Urothelium cell line (cell line): ENCODE measurements at regions not wholly inside any gene's neighbourhood (a gene's known extent, or its start where the extent isn't known, plus 50 kb on each side); places are given as distances from the start of the nearest gene placed in this dataset.

ENCODE experiments used
- DNase-seq: peaks from one replicate; pipeline ENCODE4 v3.0.0; 2011; ENCODE audit warnings: low spot score, mixed read lengths
- FAIRE-seq: peaks from 2 replicates; lab custom pipeline; 2011; peaks lifted over from hg19 to GRCh38; lab: Jason Lieb, UNC

DNA sequence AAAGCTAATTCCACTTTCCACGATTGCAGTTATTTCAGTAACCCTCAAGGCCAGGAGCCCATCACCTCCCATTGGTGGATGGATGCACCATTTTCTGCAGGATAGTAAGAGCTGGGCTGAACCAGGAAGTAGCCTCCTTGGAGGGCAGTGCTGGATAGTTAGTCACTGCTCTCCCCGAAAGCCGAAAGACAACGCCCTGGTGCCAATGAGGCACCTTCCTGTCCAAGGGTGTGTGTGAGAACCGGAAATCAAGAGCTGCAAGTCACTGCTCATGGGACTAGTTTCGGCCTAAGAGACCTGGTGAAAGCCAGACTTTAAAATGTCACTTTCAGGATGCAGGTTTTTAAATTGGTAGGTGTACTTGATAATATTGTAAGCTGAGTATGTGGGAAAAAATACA lies 203.8 kb upstream of the HS3ST1 start:
- FAIRE-seq = no peak
- DNase-seq = no peak

DNA sequence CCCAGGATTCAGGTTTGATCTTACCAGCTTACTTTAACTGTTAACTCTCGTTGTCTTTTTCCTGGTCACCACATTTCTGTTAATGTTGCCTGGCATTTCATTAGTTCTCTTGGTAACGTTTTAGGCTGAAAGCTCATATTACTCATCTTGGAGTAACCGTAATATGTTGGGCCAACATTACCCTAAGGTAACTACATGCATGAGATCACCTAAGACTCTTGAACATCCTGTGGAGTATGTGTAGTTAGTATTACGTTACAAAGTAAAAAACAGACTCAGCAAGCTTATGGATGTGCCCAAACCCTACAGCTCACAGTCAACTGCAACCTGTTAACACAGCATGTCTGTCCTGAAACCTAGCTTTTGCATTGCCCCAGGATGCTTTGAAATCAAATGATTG lies 203.3 kb upstream of the HS3ST1 start:
- DNase-seq = no peak
- FAIRE-seq = no peak

DNA sequence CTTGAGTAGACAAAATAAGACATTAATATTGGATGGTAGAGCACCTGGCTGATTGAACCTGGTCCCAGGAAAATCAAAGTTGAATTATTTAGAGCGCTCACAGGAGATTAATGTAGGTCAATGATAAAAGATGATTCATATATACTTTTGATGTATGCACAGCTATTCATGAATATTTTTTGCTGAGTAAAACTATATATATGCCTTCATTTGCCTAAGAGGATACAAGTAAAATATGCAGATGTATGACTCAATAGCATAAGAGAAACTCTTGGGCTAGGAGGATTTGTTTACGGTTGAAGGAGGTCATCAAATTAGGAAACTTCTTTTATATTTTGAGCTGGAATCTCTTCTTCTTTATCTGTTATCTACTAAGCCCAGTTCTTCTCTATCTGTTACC lies 202.7 kb upstream of the HS3ST1 start:
- no peak for FAIRE-seq
- DNase-seq = no peak

DNA sequence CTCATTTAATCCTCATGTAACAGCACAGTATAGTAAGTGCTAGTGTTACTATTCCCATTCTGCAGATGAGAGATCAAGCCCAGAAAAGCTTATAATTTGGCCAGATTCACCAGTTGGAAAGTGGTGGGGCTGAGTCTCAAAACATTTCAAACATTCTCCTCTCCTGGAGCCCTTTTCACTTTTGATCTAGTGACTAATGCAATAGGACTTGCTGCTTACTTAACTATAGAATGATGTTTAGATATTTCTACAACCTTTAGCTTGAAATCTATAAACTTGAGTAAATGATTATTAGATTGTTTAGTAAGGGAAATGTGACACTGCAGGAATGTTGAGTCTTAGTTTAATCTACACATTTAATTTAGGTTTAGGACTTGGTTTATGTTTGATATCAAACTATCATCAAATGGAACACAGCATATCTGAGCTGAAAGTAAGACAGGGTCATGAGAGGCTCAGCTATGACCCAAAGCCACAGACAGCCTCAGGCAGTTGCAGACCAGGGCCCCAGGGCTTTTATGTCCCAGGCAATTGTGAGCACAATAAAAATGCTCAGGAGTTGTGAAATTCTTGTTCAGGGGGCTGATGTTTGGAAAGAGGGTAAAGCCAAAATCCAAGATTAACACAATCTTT lies 199.5 kb upstream of the HS3ST1 start:
- FAIRE-seq = no peak
- DNase-seq = no peak

DNA sequence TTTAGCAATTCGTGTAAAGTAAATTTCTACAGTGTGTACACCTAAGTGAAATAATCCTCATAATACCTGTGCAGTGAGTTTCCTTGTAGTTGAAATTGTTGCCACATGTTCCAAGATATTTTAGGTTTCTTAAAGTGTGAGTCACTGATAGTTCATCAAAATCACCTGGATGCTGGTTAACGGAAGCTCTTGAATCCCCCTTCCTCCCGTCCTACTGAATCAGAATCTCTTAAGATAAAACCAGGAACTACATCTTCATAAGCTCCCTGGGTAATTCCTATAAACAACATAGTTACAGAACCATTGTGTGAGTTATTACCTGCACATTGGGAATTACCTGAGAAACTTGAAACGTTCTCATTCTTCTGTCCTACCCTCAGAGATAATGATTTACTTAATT lies 197.4 kb upstream of the HS3ST1 start:
- DNase-seq (no peak), FAIRE-seq (no peak)

DNA sequence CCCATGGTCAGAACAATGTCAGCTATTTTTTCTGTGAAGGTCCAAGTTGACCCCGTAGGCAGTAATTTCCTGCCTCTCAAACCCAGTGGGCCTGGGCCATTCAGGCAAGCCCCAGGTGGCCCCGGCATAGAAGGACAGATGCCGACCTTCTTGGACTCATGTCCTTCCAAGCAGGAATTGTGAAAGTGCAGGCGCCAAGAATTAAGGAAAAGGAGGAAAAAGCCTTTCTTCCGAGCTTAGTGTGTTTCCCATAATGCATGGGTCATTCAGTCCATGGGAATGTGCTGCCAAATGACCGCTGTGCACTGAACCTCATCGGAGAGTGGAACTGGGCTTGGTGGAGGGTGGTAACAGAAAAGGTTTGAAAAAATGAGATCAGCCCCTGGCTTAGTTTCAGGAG lies 196.5 kb upstream of the HS3ST1 start:
- FAIRE-seq = no peak
- no peak for DNase-seq

DNA sequence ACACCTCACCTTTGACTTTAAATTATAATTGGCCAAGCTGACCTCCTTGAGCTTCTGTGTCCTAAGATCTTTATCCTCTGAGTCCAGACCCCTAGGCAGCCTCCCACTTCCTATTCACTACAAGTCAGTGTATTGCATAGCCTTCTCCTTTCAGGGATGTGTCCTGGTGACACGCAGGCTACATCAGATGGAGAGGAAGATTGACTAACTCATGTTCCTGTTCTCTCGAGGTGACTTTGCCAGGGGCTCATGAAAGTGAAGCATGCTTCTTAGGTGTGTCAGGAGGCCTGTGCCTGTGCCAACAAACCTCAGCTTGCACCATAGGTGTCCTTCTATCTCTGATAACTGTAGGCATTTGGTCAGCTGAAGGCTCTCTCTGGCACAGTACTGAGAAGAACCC lies 195.7 kb upstream of the HS3ST1 start:
- DNase-seq (no peak), FAIRE-seq (no peak)

DNA sequence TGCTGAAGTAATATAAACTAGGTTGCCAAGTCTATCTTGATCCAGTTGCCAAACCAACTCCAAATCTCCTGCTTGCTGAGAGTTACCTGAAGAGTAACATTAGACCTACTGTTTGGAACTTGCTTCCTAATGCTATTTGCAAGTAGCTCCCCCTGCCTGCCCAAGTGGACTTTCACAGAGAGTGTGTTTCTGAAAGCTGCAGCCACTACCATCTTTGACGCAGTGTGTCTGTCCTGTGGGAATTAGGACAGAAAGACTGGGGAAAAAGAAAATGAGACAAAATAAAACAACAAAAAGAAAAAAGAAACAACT lies 195.0 kb upstream of the HS3ST1 start:
- DNase-seq = no peak
- no peak for FAIRE-seq

DNA sequence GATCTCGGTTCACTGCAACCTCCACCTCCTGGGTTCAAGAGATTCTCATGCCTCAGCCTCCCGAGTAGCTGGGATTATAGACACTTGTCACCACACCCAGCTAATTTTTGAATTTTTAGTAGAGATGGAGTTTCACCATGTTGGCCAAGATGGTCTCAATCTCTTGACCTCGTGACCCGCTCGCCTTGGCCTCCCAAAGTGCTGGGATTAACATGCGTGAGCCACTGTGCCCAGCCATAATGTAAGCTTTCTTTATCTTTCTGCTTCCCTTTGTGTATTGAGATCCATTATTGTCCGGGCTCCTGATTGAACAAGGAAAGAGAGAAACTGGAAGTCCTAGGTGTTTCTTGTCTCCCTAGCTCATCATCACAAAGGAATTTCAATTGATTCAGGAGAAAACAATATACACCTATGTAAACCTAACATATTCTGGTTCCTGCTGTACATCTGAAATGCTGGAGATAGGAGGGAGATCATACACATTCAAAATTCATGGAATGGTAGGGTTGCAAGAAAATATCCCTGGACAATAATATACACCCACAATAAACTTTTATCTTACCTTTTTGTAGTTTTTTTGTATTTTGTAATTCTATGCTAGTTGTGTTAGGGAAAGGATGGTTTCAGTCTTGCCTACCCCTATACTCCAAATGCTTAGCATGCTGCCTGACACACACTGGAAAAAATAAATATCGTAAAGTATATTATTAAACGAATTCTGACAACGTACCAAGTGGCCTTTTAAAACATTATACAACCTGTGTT lies 194.4 kb upstream of the HS3ST1 start:
- no peak for DNase-seq
- FAIRE-seq = no peak

DNA sequence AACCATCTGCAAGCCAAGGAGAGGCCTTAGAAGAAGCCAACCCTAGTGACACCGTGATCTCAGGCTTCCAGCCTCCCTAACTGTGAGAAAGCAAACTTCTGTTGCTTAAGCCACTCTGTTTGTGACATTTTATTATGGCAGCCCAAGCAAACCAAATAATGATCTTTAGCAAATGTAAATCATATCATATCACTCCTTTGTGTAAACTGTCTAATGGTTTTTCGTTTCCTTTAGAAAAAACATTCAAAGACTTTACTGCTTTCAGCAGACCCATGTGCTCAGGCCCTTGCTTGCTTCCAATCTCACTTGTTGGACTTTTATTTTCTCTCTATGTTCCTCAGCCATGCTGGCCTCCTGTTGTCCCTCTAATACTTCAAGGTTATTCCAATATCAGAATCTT lies 192.2 kb upstream of the HS3ST1 start:
- no peak for FAIRE-seq
- no peak for DNase-seq

DNA sequence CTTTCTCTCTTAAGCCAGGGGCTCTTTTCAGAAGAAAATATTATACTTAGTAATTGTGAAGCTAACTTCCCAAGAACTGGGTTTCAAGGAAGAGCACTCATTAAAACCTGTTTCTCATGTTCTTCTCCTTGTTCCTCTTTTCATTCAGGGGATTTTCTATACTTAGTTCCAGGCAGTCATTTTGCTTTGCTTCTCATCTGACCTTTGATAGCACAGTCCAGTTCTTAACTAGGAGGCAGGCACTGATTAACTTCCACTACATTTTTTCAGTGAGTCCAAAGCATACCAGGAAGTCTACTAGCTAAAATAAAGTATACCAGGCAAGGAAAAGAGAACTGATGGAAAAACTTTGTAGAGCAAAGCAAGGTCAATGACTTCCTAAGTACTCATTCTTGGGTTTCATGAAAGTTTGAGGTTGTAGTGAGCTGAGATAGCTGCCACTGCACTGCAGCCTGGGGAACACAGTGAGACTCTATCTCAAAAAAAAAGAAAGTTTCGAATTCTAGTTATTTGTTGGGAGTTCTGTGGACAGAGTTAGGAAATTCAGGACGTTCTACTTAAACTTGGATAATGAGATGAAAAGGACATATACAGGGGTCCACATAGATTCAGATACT lies 190.1 kb upstream of the HS3ST1 start:
- FAIRE-seq (no peak), DNase-seq (no peak)

DNA sequence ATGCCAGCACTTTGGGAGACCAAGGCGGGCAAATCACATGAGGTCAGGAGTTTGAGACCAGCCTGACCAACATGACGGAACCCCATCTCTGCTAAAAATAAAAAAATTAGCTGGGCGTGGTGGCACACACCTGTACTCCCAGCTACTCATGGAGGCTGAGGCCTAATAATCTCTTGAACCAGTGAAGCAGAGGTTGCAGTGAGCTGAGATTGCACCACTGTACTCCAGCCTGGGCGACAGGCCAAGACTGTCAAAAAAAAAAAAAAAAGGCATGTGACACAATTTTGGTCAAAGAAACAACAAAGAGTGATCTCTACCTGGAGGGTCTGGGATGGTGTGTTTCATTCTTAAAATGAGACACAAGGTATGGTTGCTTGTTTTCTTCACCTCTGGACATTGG lies 188.2 kb upstream of the HS3ST1 start:
- DNase-seq = no peak
- FAIRE-seq = no peak

DNA sequence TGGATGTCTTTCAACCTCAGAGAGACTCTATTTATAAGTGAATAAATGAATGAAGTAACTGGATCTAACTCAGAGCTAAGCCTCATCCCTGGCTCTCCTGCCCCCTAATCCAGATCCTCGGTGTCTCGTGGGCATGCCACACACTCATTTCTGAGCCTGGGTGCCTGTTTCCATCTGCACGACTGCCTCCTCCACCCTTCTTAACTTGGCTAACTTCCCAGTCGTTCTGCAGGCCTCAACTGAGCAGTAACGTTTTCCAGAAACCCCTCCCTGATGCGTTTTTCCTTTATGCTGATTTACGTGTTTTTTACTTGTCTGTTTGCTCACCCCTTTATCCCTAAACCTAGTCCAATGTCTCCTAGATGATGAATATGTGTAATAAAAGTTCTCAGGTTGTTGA lies 186.9 kb upstream of the HS3ST1 start:
- no peak for FAIRE-seq
- no peak for DNase-seq

DNA sequence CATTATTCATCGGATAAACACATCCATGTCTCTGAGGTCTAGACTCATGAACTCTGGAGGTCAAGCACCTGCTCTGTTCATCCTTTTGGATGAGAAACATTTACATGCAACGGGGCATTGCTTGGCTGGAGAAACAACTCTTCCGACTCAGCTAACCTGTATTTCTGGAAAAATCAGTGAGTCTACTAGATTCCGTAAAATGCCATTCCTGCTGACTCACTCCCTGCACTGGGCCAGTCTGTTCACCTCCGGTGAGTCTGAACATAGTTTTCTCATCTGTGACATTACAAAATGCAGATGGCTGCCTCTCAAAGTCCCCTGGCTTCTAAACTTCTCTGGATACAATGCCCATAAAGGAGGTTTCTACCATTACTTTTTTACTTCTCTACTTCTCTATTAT lies 185.7 kb upstream of the HS3ST1 start:
- FAIRE-seq = no peak
- peak; percentile 46 for DNase-seq

DNA sequence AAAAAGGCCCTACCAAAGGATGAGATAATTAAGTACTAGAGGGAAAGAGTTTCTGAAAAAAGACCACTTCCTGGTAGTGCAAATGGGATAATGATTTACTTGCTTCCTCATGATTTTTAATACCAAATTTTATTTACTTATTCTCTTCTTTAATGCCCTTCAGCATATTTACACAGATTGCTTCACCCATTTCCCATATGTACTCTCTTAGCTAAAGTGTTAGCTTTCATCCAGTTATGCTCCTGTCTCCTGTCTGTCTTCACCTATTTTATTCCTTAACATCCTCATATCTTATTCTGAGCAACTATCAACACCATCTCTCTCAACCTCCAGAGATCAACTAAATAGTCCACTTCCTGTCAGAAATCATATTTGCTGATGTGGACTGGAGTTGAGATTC lies 183.2 kb upstream of the HS3ST1 start:
- DNase-seq (no peak), FAIRE-seq (no peak)

DNA sequence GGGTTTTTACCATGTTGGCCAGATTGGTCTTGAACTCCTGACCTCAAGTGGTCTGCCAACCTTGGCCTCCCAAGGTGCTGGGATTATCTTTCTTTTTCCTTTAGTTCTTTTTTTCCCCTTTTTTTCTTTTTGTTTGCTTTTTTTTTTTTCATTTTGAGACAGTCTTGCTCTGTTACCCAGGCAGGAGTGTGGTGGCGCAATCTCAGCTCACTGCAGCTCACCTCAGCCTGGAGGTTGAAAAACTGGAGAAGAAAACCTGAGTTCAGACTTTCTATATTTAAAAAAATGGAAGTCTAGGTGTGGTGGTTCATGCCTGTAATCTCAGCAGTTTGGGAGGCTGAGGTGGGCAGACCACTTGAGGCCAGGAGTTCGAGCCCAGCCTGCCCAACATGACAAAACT lies 181.1 kb upstream of the HS3ST1 start:
- DNase-seq (no peak), FAIRE-seq (no peak)

DNA sequence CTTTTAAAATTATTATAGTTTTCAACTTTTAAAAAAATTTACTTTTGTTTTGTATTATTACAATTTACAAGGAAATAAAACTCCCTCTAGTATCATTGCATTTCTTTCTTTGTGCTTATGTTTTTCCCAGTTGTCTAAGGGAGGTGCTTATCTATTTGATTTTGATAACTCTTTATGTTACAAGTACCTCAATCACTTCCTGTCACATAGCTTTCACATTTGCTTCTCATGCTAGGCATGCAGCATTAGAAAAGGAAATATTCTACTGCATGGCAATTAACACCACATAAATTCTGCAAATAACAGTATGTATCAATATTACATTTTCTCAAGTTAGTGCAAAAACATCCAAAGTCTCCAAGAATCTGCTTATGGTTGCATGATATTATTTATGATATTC lies 180.3 kb upstream of the HS3ST1 start:
- DNase-seq (no peak), FAIRE-seq (no peak)

DNA sequence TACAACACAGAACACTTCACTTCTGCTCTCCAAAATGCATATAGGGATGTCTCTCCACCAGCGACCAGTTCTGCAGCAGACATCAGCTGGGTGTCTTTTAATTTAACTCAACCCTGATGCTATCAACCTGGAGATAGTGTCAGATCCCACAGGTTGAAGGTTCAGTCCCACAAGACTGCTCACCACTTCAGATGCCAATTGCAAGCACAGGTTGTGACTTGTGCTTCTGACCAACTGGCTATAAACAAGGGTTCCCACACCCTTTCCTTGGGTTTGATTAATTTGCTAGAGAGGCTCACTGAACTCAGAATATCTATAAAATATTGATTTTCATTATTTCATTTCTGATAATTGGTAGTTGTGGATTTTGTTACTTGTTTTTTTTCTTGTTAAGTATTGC lies 177.4 kb upstream of the HS3ST1 start:
- FAIRE-seq = no peak
- DNase-seq = no peak

DNA sequence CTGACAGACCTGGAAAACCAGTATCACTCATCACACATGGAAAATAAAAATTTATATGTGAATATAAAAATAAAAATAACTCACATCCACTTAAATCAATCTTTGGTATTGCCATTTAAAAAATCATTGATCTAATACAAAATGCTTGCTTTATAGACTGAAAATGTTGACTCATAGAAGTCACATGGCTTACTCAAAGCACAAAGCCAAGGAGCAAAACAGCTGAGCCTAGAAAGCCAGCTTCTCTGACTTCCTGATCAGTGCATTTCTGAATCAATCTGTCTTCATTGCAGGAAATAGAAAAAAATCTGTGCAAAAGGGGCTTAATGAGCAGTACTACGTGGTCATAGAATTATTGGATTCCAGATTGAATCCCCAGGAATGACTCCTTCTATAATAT lies 176.9 kb upstream of the HS3ST1 start:
- no peak for FAIRE-seq
- DNase-seq = no peak

DNA sequence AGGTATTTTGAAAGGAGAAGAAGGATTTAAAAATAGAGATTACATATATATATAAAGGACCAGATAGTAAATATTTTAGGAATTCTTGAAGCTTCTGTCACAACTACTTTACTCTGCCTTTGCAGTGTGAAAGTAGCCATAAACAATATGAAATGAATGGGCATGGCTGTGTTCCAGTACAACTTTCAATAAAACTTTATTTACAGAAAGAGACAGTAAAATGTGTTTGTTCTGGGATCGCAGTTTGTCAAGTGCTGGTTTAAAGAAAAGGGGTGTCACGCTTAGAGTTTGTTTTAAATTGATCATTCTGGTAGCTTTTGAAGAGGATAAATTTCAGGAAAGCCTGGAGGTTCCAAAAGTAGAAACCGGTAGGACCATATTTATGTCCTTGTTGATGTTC lies 176.1 kb upstream of the HS3ST1 start:
- DNase-seq = no peak
- FAIRE-seq = no peak

DNA sequence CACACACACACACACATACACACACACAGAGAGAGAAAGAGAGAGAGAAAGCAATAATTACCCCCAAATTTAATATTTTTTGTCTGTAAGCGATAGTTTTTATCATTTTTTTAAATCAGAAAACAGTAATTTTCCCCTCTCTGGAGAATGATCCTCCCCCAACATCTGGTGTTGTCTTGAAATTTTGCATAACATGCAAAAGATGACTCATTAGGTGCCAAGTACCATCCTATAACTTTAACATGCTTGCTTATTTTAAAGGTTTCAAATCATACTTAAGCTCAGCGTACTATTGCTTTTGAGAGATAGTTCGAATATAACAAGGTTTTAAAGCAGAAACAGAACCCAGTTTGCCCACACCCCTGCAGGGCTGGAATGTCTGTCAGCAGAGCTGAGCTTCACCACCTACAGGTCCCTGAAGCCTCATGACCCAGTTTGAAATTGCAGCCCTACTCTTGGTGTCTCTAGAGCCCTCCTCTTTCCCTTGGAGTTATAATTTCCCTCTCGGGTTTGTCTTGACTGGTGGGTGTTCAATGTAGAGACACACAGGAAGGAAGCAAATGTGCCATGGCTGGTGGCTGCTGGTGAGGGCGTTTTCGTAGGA lies 175.0 kb upstream of the HS3ST1 start:
- DNase-seq (no peak), FAIRE-seq (no peak)

DNA sequence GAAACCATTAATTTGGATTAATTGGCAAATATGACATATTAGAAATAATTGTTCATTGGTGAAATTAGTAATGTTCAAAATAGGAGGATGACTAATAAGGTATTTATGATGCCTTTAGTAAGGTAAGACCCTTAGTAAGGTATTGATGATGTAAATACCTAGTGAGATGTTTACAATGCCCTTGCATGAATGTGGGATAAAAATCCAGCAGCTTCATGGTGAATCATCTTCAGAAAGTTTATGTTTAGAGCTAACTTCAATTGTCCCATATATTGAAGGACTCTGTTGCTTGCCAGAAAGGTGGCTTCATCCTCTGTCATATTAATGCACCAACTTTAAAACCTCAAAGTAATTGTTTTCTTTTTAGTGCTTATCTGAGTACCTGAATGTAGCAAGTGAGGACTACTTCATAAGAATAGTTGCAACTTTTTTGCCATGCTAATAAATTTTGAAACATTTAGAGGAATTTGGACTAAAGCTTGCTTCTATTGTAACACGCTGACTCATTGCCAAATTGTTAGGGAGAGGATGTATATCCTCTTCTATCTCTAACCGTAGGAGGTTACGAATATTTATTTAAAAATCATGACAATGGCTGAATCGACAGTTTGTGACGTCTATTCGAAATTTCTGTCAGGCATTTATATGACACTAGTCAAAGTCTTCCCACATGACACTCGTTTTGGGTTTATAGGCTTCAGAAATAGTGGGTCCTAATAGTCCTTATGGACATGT lies 174.1 kb upstream of the HS3ST1 start:
- FAIRE-seq (no peak), DNase-seq (no peak)
